ENCODE measurements at regions not wholly inside any gene's neighbourhood (a gene's known extent, or its start where the extent isn't known, plus 50 kb on each side); places are given as distances from the start of the nearest gene placed in this dataset.

DNA sequence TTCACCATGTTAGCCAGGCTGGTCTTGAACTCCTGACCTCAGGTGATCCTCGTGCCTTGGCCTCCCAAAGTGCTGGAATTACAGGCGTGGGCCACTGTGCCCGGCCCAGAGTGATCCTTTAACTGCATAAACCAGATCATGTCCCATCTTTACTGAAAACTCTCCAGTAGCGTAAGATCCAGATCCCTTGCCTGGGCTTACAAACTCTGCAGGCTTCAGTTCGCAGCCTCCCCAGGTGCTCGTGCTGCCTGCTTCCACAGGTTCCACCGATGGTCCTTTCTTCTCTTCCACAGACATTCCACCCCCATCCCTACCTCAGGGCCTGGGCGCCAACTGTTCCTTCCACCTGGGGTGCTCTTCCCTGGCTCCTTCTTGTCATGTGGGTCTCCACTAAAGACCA is 88.8 kb upstream of the SHANK2 start:
- TF ChIP-seq CTCF (optimal IDR thresholded peaks at IDR 0.05 in 1 of 3, IDR thresholded peaks at IDR 0.05 in 1 of 3, conservative IDR thresholded peaks at IDR 0.05 in 1 of 3; ENCODE audit: extremely low read depth in 1 of 3, insufficient read depth in 2 of 3, low read length in 3 of 3) (no peak), EZH2 (IDR thresholded peaks at IDR 0.05; ENCODE audit: low read length) (no peak)
